ENCODE measurements at regions not wholly inside any gene's neighbourhood (a gene's known extent, or its start where the extent isn't known, plus 50 kb on each side); places are given as distances from the start of the nearest gene placed in this dataset.

GRCh38 chr11:127334466-127334865 lies 333.9 kb upstream of the KIRREL3 start:
- DNase-seq (ENCODE audit: low read depth in 2 of 2) = no peak

- DNase-seq (ENCODE audit: low read depth in 2 of 2) = no peak
Measured at GRCh38 chr11:127332896-127333295, 332.3 kb upstream of the KIRREL3 start.

GRCh38 chr11:127330044-127330443 lies 329.5 kb upstream of the KIRREL3 start:
- no peak for DNase-seq (ENCODE audit: low read depth in 2 of 2)

- DNase-seq (ENCODE audit: low read depth in 2 of 2) = no peak
Measured at GRCh38 chr11:127308291-127308690, 307.7 kb upstream of the KIRREL3 start.

GRCh38 chr11:127307700-127308099 lies 307.1 kb upstream of the KIRREL3 start:
- no peak for DNase-seq (ENCODE audit: low read depth in 2 of 2)

- DNase-seq (ENCODE audit: low read depth in 2 of 2) = no peak
Measured at GRCh38 chr11:127304634-127305033, 304.1 kb upstream of the KIRREL3 start.

GRCh38 chr11:127288926-127289325 lies 288.4 kb upstream of the KIRREL3 start:
- DNase-seq (ENCODE audit: low read depth in 2 of 2) = no peak

GRCh38 chr11:127281534-127281933 lies 281.0 kb upstream of the KIRREL3 start:
- no peak for DNase-seq (ENCODE audit: low read depth in 2 of 2)

GRCh38 chr11:127275774-127276173 lies 275.2 kb upstream of the KIRREL3 start:
- no peak for DNase-seq (ENCODE audit: low read depth in 2 of 2)

GRCh38 chr11:127274328-127274676 lies 273.7 kb upstream of the KIRREL3 start:
- no peak for DNase-seq (ENCODE audit: low read depth in 2 of 2)

- no peak for DNase-seq (ENCODE audit: low read depth in 2 of 2)
Measured at GRCh38 chr11:127273593-127274327, 273.2 kb upstream of the KIRREL3 start.

GRCh38 chr11:127270851-127271250 lies 270.3 kb upstream of the KIRREL3 start:
- DNase-seq (ENCODE audit: low read depth in 2 of 2) = no peak

GRCh38 chr11:127269911-127270310 lies 269.3 kb upstream of the KIRREL3 start:
- DNase-seq (ENCODE audit: low read depth in 2 of 2) = no peak

- DNase-seq (ENCODE audit: low read depth in 2 of 2) = no peak
Measured at GRCh38 chr11:127268932-127269331, 268.4 kb upstream of the KIRREL3 start.

GRCh38 chr11:127268521-127268920 lies 268.0 kb upstream of the KIRREL3 start:
- DNase-seq (ENCODE audit: low read depth in 2 of 2) = no peak

GRCh38 chr11:127259102-127259501 lies 258.5 kb upstream of the KIRREL3 start:
- DNase-seq (ENCODE audit: low read depth in 2 of 2) = no peak

- no peak for DNase-seq (ENCODE audit: low read depth in 2 of 2)
Measured at GRCh38 chr11:127255209-127255608, 254.6 kb upstream of the KIRREL3 start.

GRCh38 chr11:127252321-127252720 lies 251.8 kb upstream of the KIRREL3 start:
- DNase-seq (ENCODE audit: low read depth in 2 of 2) = no peak

GRCh38 chr11:127249576-127249975 lies 249.0 kb upstream of the KIRREL3 start:
- no peak for DNase-seq (ENCODE audit: low read depth in 2 of 2)

- DNase-seq (ENCODE audit: low read depth in 2 of 2) = no peak
Measured at GRCh38 chr11:127248476-127248875, 247.9 kb upstream of the KIRREL3 start.

GRCh38 chr11:127247261-127247851 lies 246.8 kb upstream of the KIRREL3 start:
- DNase-seq (ENCODE audit: low read depth in 2 of 2) = no peak

- DNase-seq (ENCODE audit: low read depth in 2 of 2) = no peak
Measured at GRCh38 chr11:127242676-127243075, 242.1 kb upstream of the KIRREL3 start.

- no peak for DNase-seq (ENCODE audit: low read depth in 2 of 2)
Measured at GRCh38 chr11:127238321-127238720, 237.8 kb upstream of the KIRREL3 start.

- no peak for DNase-seq (ENCODE audit: low read depth in 2 of 2)
Measured at GRCh38 chr11:127236776-127237175, 236.2 kb upstream of the KIRREL3 start.
